Sigmoid colon (tissue), 6 donors: ENCODE measurements at regions not wholly inside any gene's neighbourhood (a gene's known extent, or its start where the extent isn't known, plus 50 kb on each side); places are given as distances from the start of the nearest gene placed in this dataset.

Experiments used
- DNase-seq: peaks from one replicate; pipeline ENCODE4 v3.0.0-alpha.2; 2019
- H3K27ac ChIP-seq, 4 donors: fragments of 200-600 bp; sonication (generic); one replicate each; pipeline ENCODE4 v1.5.1; 2016 to 2019; ENCODE audit warnings: mild to moderate bottlenecking in 1 of 4
- H3K27me3 ChIP-seq, 3 donors: fragments of 200-600 bp; sonication (generic); one replicate each; pipeline ENCODE4 v1.5.1; 2019; ENCODE audit warnings: mild to moderate bottlenecking in 1 of 3
- H3K36me3 ChIP-seq, 4 donors: fragments of 200-600 bp; sonication (generic); one replicate each; pipeline ENCODE4 v1.5.1; 2016 to 2019
- H3K4me1 ChIP-seq, 4 donors: fragments of 200-600 bp; sonication (generic); one replicate each; pipeline ENCODE4 v1.5.1; 2017 to 2019
- H3K4me3 ChIP-seq, 4 donors: fragments of 200-600 bp; sonication (generic); one replicate each; pipeline ENCODE4 v1.5.1; 2017 to 2019; ENCODE audit warnings: mild to moderate bottlenecking in 2 of 4, moderate library complexity in 1 of 4
- H3K9me3 ChIP-seq, 4 donors: fragments of 200-600 bp in 3 of 4; sonication (generic) in 3 of 4; one replicate each; pipeline versions ENCODE4 v1.5.1 to v1.6.1; 2013 to 2019
- EP300 ChIP-seq, 4 donors: sonication (generic); formaldehyde crosslinking; IDR thresholded peaks; one replicate each; pipeline ENCODE4 v1.6.1; 2017; ENCODE audit warnings: antibody characterized with exemption in 4 of 4
- POLR2A ChIP-seq, 2 donors: fragments of 450-650 bp; IDR thresholded peaks; one replicate each; pipeline ENCODE4 v1.6.1; 2016; ENCODE audit warnings: antibody characterized with exemption in 2 of 2, mild to moderate bottlenecking in 2 of 2, moderate library complexity in 2 of 2
- POLR2AphosphoS5 ChIP-seq, 4 donors: sonication (generic); formaldehyde crosslinking; IDR thresholded peaks; one replicate each; pipeline ENCODE4 v1.6.1; 2017; ENCODE audit warnings: antibody characterized with exemption in 4 of 4
- WGBS, 2 donors: extraction: QIAGEN DNeasy Blood & Tissue Kit; methylation state at CpG; one replicate each; pipeline ENCODE4 v1.1.7; 2013; 5-methylcytosine and 5-hydroxymethylcytosine counted together
- intact Hi-C: fragments of 100-400 bp; cut with DNase I; formaldehyde crosslinking; loops from one replicate; pipeline ENCODE4 v1.15.1; 2023
- TF ChIP-seq, protein P1 (sequence below), 4 experiments: fragments of 450-650 bp in 3 of 4; fragments of 200-600 bp in 1 of 4; IDR thresholded peaks; one replicate each; pipeline ENCODE4 v1.5.1; 2016 to 2019; ENCODE audit warnings: antibody characterized with exemption in 4 of 4, mild to moderate bottlenecking in 3 of 4, moderate library complexity in 2 of 4
- donor health status: healthy with polysubstance abuse.
- donor health status: healthy.

DNA sequence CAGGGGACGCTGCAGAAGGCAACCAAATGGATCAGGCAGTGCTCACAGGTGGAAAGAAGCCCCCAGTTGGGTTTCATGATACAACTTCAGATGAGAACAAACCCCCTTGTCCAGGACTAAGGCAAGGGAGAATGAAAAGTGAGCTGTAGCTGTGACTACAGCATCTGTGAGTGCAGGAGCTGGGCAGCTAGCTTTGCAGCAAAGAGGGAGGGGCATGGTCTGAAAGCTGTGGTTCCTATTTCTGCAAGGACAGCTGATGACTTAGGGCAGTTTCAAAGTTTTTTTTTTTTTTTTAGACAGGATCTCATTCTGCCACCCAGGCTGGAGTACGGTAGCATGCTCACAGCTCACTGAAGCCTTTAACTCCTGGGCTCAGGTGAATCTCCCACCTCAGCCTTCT is 1317.4 kb upstream of the DIAPH2 start:
- no peak for TF ChIP-seq POLR2A (IDR thresholded peaks at IDR 0.05)
- H3K4me3 ChIP-seq, result no peak overlapping the region
- 72 to 82% methylated on average over 2 of the region's 2 CpGs for WGBS, 2 donors
- intact Hi-C loops, result no loop called here
- H3K36me3 ChIP-seq, result no peaks in the 10 kb centered on the region
- no peaks in the 10 kb centered on the region for H3K4me1 ChIP-seq
- no peaks in the 10 kb centered on the region for H3K27me3 ChIP-seq
- DNase-seq, result no peak
- H3K27ac ChIP-seq, result no peak overlapping the region
- H3K9me3 ChIP-seq, result no peaks in the 10 kb centered on the region

DNA sequence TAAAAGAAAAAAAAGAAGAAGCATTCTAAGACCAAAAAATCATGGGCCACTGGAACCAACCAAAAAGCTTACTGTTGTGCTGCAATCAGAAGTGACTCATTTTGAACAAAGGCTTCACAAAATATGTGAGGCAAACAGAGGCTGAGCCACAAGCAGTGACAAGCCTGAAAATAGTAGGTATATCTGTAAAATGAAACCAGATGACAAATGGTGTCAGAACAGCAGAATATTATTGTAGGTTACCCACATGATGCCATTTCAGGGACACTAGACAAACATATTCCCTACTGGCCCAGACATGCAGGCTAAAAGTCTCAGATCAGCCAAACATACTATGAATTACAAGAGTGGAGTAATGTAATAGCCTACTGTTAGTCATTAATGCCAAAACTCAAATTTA is 1301.8 kb upstream of the DIAPH2 start:
- Histone ChIP-seq H3K4me1 (no peaks in the 10 kb centered on the region), H3K27ac (no peak overlapping the region), H3K9me3 (no peaks in the 10 kb centered on the region), H3K4me3 (no peak overlapping the region), H3K27me3 (no peaks in the 10 kb centered on the region), H3K36me3 (no peaks in the 10 kb centered on the region)
- TF ChIP-seq POLR2AphosphoS5 (IDR thresholded peaks at IDR 0.05) (no peak), POLR2A (IDR thresholded peaks at IDR 0.05) (no peak), EP300 (IDR thresholded peaks at IDR 0.05) (no peak)
- TF ChIP-seq, protein P1, sequence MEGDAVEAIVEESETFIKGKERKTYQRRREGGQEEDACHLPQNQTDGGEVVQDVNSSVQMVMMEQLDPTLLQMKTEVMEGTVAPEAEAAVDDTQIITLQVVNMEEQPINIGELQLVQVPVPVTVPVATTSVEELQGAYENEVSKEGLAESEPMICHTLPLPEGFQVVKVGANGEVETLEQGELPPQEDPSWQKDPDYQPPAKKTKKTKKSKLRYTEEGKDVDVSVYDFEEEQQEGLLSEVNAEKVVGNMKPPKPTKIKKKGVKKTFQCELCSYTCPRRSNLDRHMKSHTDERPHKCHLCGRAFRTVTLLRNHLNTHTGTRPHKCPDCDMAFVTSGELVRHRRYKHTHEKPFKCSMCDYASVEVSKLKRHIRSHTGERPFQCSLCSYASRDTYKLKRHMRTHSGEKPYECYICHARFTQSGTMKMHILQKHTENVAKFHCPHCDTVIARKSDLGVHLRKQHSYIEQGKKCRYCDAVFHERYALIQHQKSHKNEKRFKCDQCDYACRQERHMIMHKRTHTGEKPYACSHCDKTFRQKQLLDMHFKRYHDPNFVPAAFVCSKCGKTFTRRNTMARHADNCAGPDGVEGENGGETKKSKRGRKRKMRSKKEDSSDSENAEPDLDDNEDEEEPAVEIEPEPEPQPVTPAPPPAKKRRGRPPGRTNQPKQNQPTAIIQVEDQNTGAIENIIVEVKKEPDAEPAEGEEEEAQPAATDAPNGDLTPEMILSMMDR (IDR thresholded peaks at IDR 0.05), result no peak
- intact Hi-C loops, result no loop called here
- no peak for DNase-seq

DNA sequence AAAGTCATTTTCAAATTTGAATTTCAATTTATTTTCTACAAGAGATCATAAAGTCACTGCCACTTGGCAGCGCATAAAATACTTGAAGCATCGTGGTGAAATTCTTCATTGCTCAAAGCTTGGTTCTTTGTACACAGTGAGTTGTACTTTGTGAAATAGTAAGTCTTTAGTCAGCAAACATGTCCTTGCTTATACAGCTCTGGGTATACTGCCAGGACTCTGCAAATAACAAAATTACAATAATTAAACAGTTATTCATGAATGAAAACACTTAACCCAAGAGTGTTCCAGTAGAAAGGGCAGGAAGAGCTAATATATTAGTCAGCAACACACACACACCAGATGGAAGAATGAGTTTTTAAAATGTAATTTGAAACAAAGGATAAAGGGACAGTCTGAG is 1300.9 kb upstream of the DIAPH2 start:
- DNase-seq, result no peak
- H3K4me3 ChIP-seq, result no peak overlapping the region
- no peak for TF ChIP-seq EP300 (IDR thresholded peaks at IDR 0.05)
- intact Hi-C loops, result no loop called here
- no peaks in the 10 kb centered on the region for H3K27me3 ChIP-seq
- WGBS, 2 donors, result 68 to 77% methylated on average over 2 of the region's 2 CpGs
- no peak overlapping the region for H3K27ac ChIP-seq
- H3K4me1 ChIP-seq, result no peaks in the 10 kb centered on the region
- no peaks in the 10 kb centered on the region for H3K36me3 ChIP-seq
- no peaks in the 10 kb centered on the region for H3K9me3 ChIP-seq

DNA sequence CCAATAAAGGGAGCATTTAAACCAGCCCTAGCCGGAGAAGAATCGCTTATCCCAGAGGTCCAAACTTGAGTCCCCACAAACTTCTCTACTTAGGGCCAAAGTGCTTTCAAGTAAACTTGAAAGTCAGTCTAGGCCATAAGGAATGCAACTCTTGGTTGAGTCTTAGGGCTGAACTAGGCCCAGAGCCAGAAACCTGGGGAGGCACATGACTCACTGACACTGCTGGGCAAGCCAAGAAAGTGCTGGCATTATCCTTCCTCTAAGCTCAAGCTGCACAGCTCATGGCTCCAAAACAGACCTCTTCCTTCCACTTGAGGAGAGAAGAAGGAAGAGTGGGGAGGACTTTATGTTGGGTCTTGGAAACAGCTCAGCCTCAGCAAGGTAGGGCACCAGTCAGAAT is 1257.3 kb upstream of the DIAPH2 start:
- Histone ChIP-seq H3K9me3 (peaks cover 0 to 2% (median 0%) of the 10 kb centered on the region in 4 donors), H3K4me1 (no peaks in the 10 kb centered on the region), H3K27me3 (no peaks in the 10 kb centered on the region), H3K36me3 (no peaks in the 10 kb centered on the region), H3K4me3 (no peak overlapping the region), H3K27ac (no peak overlapping the region)
- DNase-seq, result no peak
- 88 to 91% methylated on average over 2 of the region's 2 CpGs for WGBS, 2 donors
- intact Hi-C loops, result no loop called here
- TF ChIP-seq POLR2A (IDR thresholded peaks at IDR 0.05), result no peak
- no peak for TF ChIP-seq POLR2AphosphoS5 (IDR thresholded peaks at IDR 0.05)
- TF ChIP-seq, protein P1 (IDR thresholded peaks at IDR 0.05), result no peak
- TF ChIP-seq EP300 (IDR thresholded peaks at IDR 0.05), result no peak

DNA sequence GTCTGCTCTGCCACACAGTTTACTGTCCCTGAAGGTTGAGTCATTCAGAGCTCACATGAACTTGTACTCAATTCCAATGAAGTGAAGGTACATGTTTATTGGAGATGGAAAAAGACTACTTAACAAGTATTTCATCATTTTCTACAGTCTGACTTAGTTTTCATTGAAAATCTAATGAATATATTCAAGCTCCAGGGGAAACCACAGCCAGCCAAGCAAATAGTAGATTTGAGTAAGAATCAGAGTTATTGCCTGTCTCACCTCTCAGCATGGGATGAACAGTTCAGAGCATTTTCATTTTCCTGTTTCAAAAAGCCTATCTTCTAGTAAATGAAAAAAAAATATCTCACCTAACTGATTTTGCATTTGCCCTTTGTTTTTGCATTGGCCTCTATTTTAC is 1249.4 kb upstream of the DIAPH2 start:
- intact Hi-C loops, result no loop called here
- Histone ChIP-seq H3K27ac (no peak overlapping the region), H3K27me3 (no peaks in the 10 kb centered on the region), H3K4me3 (no peak overlapping the region), H3K4me1 (no peaks in the 10 kb centered on the region), H3K9me3 (no peaks in the 10 kb centered on the region), H3K36me3 (no peaks in the 10 kb centered on the region)
- TF ChIP-seq EP300 (IDR thresholded peaks at IDR 0.05) (no peak), POLR2AphosphoS5 (IDR thresholded peaks at IDR 0.05) (no peak), POLR2A (IDR thresholded peaks at IDR 0.05) (no peak)
- TF ChIP-seq, protein P1 (IDR thresholded peaks at IDR 0.05), result no peak
- DNase-seq, result no peak

DNA sequence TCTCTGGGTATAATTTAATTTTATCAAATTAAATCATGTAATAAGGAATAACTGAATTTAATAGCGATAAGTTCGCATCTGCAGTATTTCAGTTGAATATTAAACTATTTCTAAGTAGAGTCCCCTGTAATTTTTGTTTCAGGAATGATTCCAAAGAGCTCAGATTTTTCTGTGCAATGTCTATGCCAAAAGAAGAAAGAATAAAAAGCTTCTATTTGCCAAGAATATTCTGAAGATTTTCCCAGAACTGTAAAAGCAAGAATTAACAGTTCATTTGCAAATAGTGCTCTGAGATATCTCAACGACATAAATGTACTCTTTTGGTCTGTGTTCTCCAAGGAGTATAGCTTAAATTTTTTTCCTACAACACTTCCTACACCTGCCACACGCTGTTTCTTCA is 1242.8 kb upstream of the DIAPH2 start:
- intact Hi-C loops, result no loop called here
- H3K4me1 ChIP-seq, result no peaks in the 10 kb centered on the region
- WGBS, 2 donors, result 42 to 59% methylated on average over 4 of the region's 4 CpGs
- no peak overlapping the region for H3K4me3 ChIP-seq
- no peaks in the 10 kb centered on the region for H3K27me3 ChIP-seq
- TF ChIP-seq POLR2AphosphoS5 (IDR thresholded peaks at IDR 0.05), result no peak
- TF ChIP-seq EP300 (IDR thresholded peaks at IDR 0.05), result no peak
- TF ChIP-seq, protein P1 (IDR thresholded peaks at IDR 0.05), result no peak
- TF ChIP-seq POLR2A (IDR thresholded peaks at IDR 0.05), result no peak
- no peaks in the 10 kb centered on the region for H3K36me3 ChIP-seq
- H3K9me3 ChIP-seq, result no peaks in the 10 kb centered on the region
- no peak overlapping the region for H3K27ac ChIP-seq
- no peak for DNase-seq
